WTC11 (cell line): ENCODE measurements at regions not wholly inside any gene's neighbourhood (a gene's known extent, or its start where the extent isn't known, plus 50 kb on each side); places are given as distances from the start of the nearest gene placed in this dataset.
"Not testable (repeated sequence)": the region's sequence is repeated elsewhere in the genome, so short reads cannot be mapped to it uniquely, and the experiment has no call there.

Experiments
- IRF2 ChIP-seq: sonication (generic); formaldehyde crosslinking; IDR thresholded peaks from 2 replicates; pipeline ENCODE4 v1.8.0; 2022; ENCODE audit warnings: low read depth, missing genetic modification reagents, borderline replicate concordance
- TF ChIP-seq, protein P1 (sequence below): fragments of 200-600 bp; IDR thresholded peaks from 2 replicates; pipeline ENCODE4 v1.8.0; 2022; ENCODE audit warnings: antibody characterized with exemption
- TF ChIP-seq, protein P2 (sequence below): sonication (generic); formaldehyde crosslinking; IDR thresholded peaks from 2 replicates; pipeline ENCODE4 v1.8.1; 2022; ENCODE audit warnings: low read depth, mild to moderate bottlenecking, moderate library complexity, missing genetic modification reagents, borderline replicate concordance
- TF ChIP-seq, protein P3 (sequence below): sonication (generic); formaldehyde crosslinking; IDR thresholded peaks from 2 replicates; pipeline ENCODE4 v1.8.1; 2022; ENCODE audit warnings: mild to moderate bottlenecking, missing genetic modification reagents, moderate library complexity, borderline replicate concordance

DNA sequence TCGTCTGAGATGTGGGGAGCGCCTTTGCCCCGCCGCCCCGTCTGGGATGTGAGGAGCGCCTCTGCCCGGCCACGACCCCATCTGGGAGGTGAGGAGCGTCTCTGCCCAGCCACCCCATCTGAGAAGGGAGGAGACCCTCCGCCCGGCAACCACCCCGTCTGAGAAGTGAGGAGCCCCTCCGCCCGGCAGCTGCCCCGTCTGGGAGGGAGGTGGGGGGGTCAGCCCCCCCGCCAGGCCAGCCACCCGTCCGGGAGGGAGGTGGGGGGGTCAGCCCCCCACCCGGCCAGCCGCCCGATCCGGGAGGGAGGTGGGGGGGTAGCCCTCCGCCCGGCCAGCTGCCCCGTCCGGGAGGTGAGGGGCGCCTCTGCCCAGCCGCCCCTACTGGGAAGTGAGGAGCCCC lies 174.8 kb upstream of the CSNK1A1L start:
- TF ChIP-seq, protein P1, sequence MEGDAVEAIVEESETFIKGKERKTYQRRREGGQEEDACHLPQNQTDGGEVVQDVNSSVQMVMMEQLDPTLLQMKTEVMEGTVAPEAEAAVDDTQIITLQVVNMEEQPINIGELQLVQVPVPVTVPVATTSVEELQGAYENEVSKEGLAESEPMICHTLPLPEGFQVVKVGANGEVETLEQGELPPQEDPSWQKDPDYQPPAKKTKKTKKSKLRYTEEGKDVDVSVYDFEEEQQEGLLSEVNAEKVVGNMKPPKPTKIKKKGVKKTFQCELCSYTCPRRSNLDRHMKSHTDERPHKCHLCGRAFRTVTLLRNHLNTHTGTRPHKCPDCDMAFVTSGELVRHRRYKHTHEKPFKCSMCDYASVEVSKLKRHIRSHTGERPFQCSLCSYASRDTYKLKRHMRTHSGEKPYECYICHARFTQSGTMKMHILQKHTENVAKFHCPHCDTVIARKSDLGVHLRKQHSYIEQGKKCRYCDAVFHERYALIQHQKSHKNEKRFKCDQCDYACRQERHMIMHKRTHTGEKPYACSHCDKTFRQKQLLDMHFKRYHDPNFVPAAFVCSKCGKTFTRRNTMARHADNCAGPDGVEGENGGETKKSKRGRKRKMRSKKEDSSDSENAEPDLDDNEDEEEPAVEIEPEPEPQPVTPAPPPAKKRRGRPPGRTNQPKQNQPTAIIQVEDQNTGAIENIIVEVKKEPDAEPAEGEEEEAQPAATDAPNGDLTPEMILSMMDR = not testable (repeated sequence)
- TF ChIP-seq IRF2 = not testable (repeated sequence)
- TF ChIP-seq, protein P2, sequence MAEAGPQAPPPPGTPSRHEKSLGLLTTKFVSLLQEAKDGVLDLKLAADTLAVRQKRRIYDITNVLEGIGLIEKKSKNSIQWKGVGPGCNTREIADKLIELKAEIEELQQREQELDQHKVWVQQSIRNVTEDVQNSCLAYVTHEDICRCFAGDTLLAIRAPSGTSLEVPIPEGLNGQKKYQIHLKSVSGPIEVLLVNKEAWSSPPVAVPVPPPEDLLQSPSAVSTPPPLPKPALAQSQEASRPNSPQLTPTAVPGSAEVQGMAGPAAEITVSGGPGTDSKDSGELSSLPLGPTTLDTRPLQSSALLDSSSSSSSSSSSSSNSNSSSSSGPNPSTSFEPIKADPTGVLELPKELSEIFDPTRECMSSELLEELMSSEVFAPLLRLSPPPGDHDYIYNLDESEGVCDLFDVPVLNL (CRISPR knock-in tag) = not testable (repeated sequence)
- TF ChIP-seq, protein P3, sequence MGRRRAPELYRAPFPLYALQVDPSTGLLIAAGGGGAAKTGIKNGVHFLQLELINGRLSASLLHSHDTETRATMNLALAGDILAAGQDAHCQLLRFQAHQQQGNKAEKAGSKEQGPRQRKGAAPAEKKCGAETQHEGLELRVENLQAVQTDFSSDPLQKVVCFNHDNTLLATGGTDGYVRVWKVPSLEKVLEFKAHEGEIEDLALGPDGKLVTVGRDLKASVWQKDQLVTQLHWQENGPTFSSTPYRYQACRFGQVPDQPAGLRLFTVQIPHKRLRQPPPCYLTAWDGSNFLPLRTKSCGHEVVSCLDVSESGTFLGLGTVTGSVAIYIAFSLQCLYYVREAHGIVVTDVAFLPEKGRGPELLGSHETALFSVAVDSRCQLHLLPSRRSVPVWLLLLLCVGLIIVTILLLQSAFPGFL (CRISPR knock-in tag) = not testable (repeated sequence)
